KMS-11 (cell line): ENCODE measurements at regions not wholly inside any gene's neighbourhood (a gene's known extent, or its start where the extent isn't known, plus 50 kb on each side); places are given as distances from the start of the nearest gene placed in this dataset.

ENCODE experiments used
- H2AFZ ChIP-seq: fragments of 200-600 bp; sonication (generic); 2 replicates; pipeline ENCODE4 v1.6.1; 2016; ENCODE audit warnings: antibody characterized with exemption, mixed run types, low read depth
- H3K27ac ChIP-seq: fragments of 200-600 bp; sonication (generic); 2 replicates; pipeline ENCODE4 v1.6.1; 2016; ENCODE audit warnings: mild to moderate bottlenecking, mixed run types
- H3K27me3 ChIP-seq: fragments of 200-600 bp; sonication (generic); 2 replicates; pipeline ENCODE4 v1.6.1; 2017; ENCODE audit warnings: mild to moderate bottlenecking, low read depth, mixed run types, moderate library complexity; ENCODE audit not compliant: insufficient read depth
- H3K36me3 ChIP-seq: fragments of 200-600 bp; sonication (generic); 2 replicates; pipeline ENCODE4 v1.6.1; 2017; ENCODE audit warnings: mild to moderate bottlenecking, mixed run types; ENCODE audit not compliant: insufficient read depth
- H3K4me1 ChIP-seq: fragments of 200-600 bp; sonication (generic); 2 replicates; pipeline ENCODE4 v1.6.1; 2016; ENCODE audit warnings: mild to moderate bottlenecking, low read depth, mixed run types; ENCODE audit not compliant: poor library complexity, severe bottlenecking
- H3K4me2 ChIP-seq: fragments of 200-600 bp; sonication (generic); 2 replicates; pipeline ENCODE4 v1.7.0; 2016; ENCODE audit warnings: mild to moderate bottlenecking, mixed run types
- H3K4me3 ChIP-seq: fragments of 200-600 bp; sonication (generic); IDR thresholded peaks from 2 replicates; pipeline ENCODE4 v1.6.1; 2017; ENCODE audit warnings: low read depth, low read length, mixed read lengths; ENCODE audit not compliant: insufficient read depth
- H3K79me2 ChIP-seq: fragments of 200-600 bp; sonication (generic); 2 replicates; pipeline ENCODE4 v1.6.1; 2016; ENCODE audit warnings: low read depth, mixed run types; ENCODE audit not compliant: insufficient read depth
- H3K9ac ChIP-seq: fragments of 200-600 bp; sonication (generic); 2 replicates; pipeline ENCODE4 v1.6.1; 2016; ENCODE audit warnings: mild to moderate bottlenecking, mixed run types
- H4K20me1 ChIP-seq: fragments of 200-600 bp; sonication (generic); 2 replicates; pipeline ENCODE4 v1.6.1; 2016; ENCODE audit warnings: mild to moderate bottlenecking, mixed run types; ENCODE audit not compliant: insufficient read depth
- TF ChIP-seq, protein P1 (sequence below): fragments of 200-600 bp; sonication (generic); conservative IDR thresholded peaks from 2 replicates; pipeline ENCODE4 v1.6.1; 2017; ENCODE audit warnings: low read depth, mild to moderate bottlenecking, antibody characterized with exemption, low read length, moderate library complexity, mixed read lengths

DNA sequence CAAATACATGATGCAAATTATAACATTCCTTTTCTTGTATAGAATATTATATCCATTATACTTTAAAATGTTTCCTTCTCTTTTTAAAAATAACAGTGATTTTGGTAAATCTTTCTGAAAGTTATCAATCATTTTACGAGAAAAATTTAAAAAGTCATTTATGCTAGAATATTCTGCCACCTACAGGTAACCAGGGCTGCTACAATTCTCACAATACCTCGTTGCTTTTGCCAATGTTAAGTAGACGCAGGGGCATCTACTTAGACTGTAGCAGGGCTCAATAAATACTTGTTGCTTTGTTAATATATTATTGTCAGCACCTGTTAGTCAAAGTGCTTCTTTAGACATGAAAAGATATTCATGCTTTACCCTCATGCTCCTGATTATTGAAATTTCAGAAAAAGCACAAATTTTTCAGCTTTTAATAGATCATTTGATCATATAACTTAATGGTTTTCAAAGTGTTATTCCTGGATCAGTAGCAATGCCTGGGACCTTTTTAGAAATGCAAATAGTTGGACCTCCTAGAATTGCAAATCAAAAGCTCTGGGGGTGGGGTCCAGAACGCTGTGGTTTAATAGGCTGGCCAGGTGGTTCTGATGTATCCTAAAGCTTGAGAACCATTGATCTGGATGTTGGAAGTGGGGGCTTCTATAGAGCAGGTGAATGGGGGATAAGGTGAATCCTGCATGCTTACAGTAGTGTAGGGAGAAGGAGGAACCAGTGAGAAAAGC is 223.6 kb upstream of the PDZRN3 start:
- H3K79me2 ChIP-seq: no peaks in the 10 kb centered on the region
- no peak overlapping the region for H3K9ac ChIP-seq
- no peaks in the 10 kb centered on the region for H3K4me1 ChIP-seq
- H3K27me3 ChIP-seq: no peaks in the 10 kb centered on the region
- H3K4me3 ChIP-seq: no peak overlapping the region
- H2AFZ ChIP-seq: no peak overlapping the region
- TF ChIP-seq, protein P1, sequence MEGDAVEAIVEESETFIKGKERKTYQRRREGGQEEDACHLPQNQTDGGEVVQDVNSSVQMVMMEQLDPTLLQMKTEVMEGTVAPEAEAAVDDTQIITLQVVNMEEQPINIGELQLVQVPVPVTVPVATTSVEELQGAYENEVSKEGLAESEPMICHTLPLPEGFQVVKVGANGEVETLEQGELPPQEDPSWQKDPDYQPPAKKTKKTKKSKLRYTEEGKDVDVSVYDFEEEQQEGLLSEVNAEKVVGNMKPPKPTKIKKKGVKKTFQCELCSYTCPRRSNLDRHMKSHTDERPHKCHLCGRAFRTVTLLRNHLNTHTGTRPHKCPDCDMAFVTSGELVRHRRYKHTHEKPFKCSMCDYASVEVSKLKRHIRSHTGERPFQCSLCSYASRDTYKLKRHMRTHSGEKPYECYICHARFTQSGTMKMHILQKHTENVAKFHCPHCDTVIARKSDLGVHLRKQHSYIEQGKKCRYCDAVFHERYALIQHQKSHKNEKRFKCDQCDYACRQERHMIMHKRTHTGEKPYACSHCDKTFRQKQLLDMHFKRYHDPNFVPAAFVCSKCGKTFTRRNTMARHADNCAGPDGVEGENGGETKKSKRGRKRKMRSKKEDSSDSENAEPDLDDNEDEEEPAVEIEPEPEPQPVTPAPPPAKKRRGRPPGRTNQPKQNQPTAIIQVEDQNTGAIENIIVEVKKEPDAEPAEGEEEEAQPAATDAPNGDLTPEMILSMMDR: no peak; the same call in 1 of the 2 replicates
- no peaks in the 10 kb centered on the region for H3K36me3 ChIP-seq
- no peak overlapping the region for H3K27ac ChIP-seq
- H3K4me2 ChIP-seq: no peak overlapping the region
- no peaks in the 10 kb centered on the region for H4K20me1 ChIP-seq

DNA sequence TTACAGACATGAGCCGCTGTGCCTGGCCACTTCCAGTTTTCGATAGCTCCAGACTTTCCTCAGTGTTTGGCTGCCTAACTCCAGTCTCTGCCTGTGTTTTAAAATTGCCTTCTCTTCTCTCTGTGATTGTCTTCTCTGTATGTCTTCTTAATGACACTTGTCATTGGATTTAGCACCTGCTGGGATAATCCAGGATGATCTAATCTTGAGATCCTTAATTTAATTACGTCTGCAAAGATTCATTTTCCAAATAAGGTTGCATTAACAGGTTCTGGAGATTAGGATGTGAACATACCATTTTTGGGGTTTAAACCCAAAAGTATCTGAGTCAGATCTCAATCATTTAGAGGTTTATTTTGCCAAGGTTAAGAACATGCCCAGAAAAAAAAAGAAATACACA is 222.2 kb upstream of the PDZRN3 start:
- Histone ChIP-seq H3K79me2 (no peaks in the 10 kb centered on the region), H3K9ac (no peak overlapping the region), H3K4me1 (no peaks in the 10 kb centered on the region), H3K36me3 (no peaks in the 10 kb centered on the region), H4K20me1 (no peaks in the 10 kb centered on the region), H3K4me2 (no peak overlapping the region), H2AFZ (no peak overlapping the region), H3K27me3 (no peaks in the 10 kb centered on the region), H3K4me3 (no peak overlapping the region), H3K27ac (no peak overlapping the region)
- TF ChIP-seq, protein P1: no peak

DNA sequence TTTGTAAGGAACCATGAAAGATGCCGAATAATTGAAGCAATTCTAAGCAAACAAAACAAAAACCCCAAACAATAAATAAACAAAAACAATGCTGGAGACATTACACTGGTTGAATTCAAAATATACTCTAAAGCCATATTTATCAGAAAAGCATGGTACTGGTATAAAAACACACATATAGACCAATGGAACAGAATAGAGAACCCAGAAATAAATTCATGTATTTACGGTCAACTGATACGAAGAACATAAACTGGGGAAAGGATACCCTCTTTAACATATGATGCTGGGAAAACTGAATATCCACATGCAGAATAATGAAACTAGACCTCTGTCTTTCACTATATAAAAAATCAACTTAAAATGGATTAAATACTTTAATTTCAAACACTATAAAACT is 214.3 kb upstream of the PDZRN3 start:
- H4K20me1 ChIP-seq: no peaks in the 10 kb centered on the region
- H3K79me2 ChIP-seq: no peaks in the 10 kb centered on the region
- H3K4me2 ChIP-seq: no peak overlapping the region
- TF ChIP-seq, protein P1: no peak
- no peaks in the 10 kb centered on the region for H3K36me3 ChIP-seq
- H3K9ac ChIP-seq: no peak overlapping the region
- H3K4me1 ChIP-seq: no peaks in the 10 kb centered on the region
- H3K4me3 ChIP-seq: no peak overlapping the region
- no peaks in the 10 kb centered on the region for H3K27me3 ChIP-seq
- no peak overlapping the region for H2AFZ ChIP-seq
- H3K27ac ChIP-seq: no peak overlapping the region

DNA sequence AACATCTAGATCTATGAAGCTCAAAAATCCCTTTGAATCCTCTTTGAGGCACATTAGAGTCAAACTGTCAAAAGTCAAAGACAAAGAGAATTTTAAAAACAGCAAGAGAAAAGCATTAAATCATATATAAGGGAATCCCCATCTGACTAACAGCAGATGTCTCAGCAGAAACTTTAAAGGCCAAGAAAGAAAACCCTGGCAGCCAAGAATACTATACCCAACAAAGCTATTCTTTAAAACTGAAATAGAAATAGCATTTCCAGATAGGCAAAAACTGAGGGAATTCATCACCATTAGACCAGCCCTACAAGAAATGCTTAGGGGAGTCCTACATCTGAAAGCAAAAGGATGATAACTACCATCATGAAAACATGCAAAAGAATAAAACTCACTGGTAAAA is 211.2 kb upstream of the PDZRN3 start:
- H3K9ac ChIP-seq: no peak overlapping the region
- TF ChIP-seq, protein P1: no peak
- no peaks in the 10 kb centered on the region for H3K36me3 ChIP-seq
- H3K27ac ChIP-seq: no peak overlapping the region
- no peak overlapping the region for H3K4me2 ChIP-seq
- no peaks in the 10 kb centered on the region for H3K27me3 ChIP-seq
- H4K20me1 ChIP-seq: no peaks in the 10 kb centered on the region
- no peaks in the 10 kb centered on the region for H3K79me2 ChIP-seq
- no peaks in the 10 kb centered on the region for H3K4me1 ChIP-seq
- H3K4me3 ChIP-seq: no peak overlapping the region
- no peak overlapping the region for H2AFZ ChIP-seq
